Stomach (tissue), 8 donors: ENCODE measurements at regions not wholly inside any gene's neighbourhood (a gene's known extent, or its start where the extent isn't known, plus 50 kb on each side); places are given as distances from the start of the nearest gene placed in this dataset.

Source experiments
- DNase-seq, 2 donors: peaks; one replicate each; pipeline versions ENCODE4 v3.0.0 to v3.0.0-alpha.2; 2013 to 2019
- H3K27ac ChIP-seq, 5 donors: fragments of 200-600 bp in 4 of 5; sonication (generic) in 4 of 5; one replicate each; pipeline ENCODE4 v1.5.1; 2013 to 2019; ENCODE audit warnings: mild to moderate bottlenecking in 1 of 5, moderate library complexity in 1 of 5
- H3K27me3 ChIP-seq, 3 donors: fragments of 200-600 bp; sonication (generic); one replicate each; pipeline ENCODE4 v1.5.1; 2017 to 2019; ENCODE audit warnings: mixed run types in 1 of 3
- H3K36me3 ChIP-seq, 4 donors: fragments of 200-600 bp; sonication (generic); 1 replicate in 3 of 4; 2 replicates in 1 of 4; pipeline ENCODE4 v1.5.1; 2016 to 2019
- H3K4me1 ChIP-seq, 4 donors: fragments of 200-600 bp; sonication (generic); one replicate each; pipeline ENCODE4 v1.5.1; 2016 to 2019
- H3K4me3 ChIP-seq, 4 donors: fragments of 200-600 bp; sonication (generic) in 3 of 4; one replicate each; pipeline ENCODE4 v1.5.1; 2016 to 2019; ENCODE audit warnings: mild to moderate bottlenecking in 1 of 4
- H3K9me3 ChIP-seq, 4 donors: fragments of 200-600 bp; sonication (generic); one replicate each; pipeline ENCODE4 v1.5.1; 2016 to 2019
- CTCF ChIP-seq, 7 experiments: fragments of 450-650 bp in 4 of 7; fragments of 200-600 bp in 3 of 7; sonication (generic) in 3 of 7; IDR thresholded peaks; one replicate each; pipeline ENCODE4 v1.5.1; 2016 to 2019; ENCODE audit warnings: antibody characterized with exemption in 7 of 7, control low read depth in 2 of 7, mild to moderate bottlenecking in 1 of 7
- EP300 ChIP-seq: sonication (generic); formaldehyde crosslinking; IDR thresholded peaks from one replicate; pipeline ENCODE4 v1.6.1; 2017; ENCODE audit warnings: antibody characterized with exemption
- POLR2A ChIP-seq, 4 donors: fragments of 450-650 bp; IDR thresholded peaks; one replicate each; pipeline ENCODE4 v1.6.1; 2016; ENCODE audit warnings: antibody characterized with exemption in 4 of 4, control low read depth in 2 of 4, mild to moderate bottlenecking in 1 of 4, moderate library complexity in 1 of 4
- POLR2AphosphoS5 ChIP-seq, 3 donors: sonication (generic); formaldehyde crosslinking; IDR thresholded peaks; one replicate each; pipeline ENCODE4 v1.6.1; 2016; ENCODE audit warnings: antibody characterized with exemption in 3 of 3
- WGBS, 5 donors: extraction: QIAGEN DNeasy Blood & Tissue Kit in 3 of 5; methylation state at CpG; one replicate each; pipeline versions ENCODE4 v1.1.5 to v1.1.7; 2013 to 2018; 5-methylcytosine and 5-hydroxymethylcytosine counted together
- intact Hi-C: fragments of 100-400 bp; cut with DNase I; formaldehyde crosslinking; loops from one replicate; pipeline ENCODE4 v1.15.1; 2023; ENCODE audit warnings: low total_unique reads
- donor health status: healthy with polysubstance abuse.
- donor health status: Bipolar disorder and iron deficiency.
- donor health status: healthy.

GRCh38 chr14:49220492-49220891, 365.7 kb downstream of the RPS29 start:
- H3K36me3 ChIP-seq, result no peaks in the 10 kb centered on the region
- DNase-seq, result peak in 1 of 2 donors; percentile 17
- no peak overlapping the region for H3K27ac ChIP-seq
- no peak overlapping the region for H3K4me3 ChIP-seq
- 73 to 91% (median 78%) methylated on average over 3 of the region's 3 CpGs for WGBS, 5 donors
- intact Hi-C loops, result no loop called here
- TF ChIP-seq EP300 (no peak), POLR2A (IDR thresholded peaks at IDR 0.05) (no peak), CTCF (IDR thresholded peaks at IDR 0.05) (no peak), POLR2AphosphoS5 (IDR thresholded peaks at IDR 0.05) (no peak)
- no peaks in the 10 kb centered on the region for H3K4me1 ChIP-seq
- H3K27me3 ChIP-seq, result no peaks in the 10 kb centered on the region
- no peaks in the 10 kb centered on the region for H3K9me3 ChIP-seq

DNA sequence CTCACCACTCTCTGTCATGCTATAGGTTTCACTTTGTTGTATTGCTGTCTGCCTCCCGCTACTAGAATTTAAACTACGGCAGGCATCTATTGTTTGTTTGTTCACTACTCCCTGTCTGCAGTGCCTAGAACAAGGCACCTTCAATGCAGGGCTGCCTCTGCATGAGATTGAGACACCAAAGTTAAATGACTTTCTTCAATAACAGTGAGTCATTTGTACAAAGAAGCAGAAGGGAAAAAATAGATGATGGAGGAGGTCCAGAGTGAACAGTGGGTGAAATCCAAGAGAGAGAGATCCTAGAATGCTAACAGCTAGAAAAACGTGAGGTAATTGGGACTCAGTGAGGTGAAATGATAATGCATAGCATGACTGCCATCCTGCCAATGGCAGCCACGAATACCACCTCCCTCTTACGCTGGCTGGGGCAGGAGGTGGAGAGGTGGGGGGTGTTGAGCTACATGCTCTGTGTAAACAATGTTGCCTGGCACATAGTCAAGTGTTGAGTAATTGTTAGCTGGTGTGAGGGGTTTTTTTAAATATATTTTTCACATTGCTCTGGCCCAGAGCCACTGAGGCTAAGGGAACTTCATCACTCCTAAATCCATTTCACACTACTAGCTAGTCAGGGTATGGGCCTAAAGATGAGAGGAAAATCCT, 367.6 kb downstream of the RPS29 start:
- Histone ChIP-seq H3K36me3 (no peaks in the 10 kb centered on the region), H3K27ac (no peak overlapping the region), H3K4me1 (no peaks in the 10 kb centered on the region), H3K9me3 (no peaks in the 10 kb centered on the region), H3K27me3 (no peaks in the 10 kb centered on the region), H3K4me3 (no peak overlapping the region)
- TF ChIP-seq EP300 (no peak), POLR2A (IDR thresholded peaks at IDR 0.05) (no peak), CTCF (IDR thresholded peaks at IDR 0.05) (no peak), POLR2AphosphoS5 (IDR thresholded peaks at IDR 0.05) (no peak)
- intact Hi-C loops, result no loop called here
- peak in 1 of 2 donors; percentile 49 for DNase-seq
- WGBS, 5 donors, result 41 to 58% (median 51%) methylated on average over 5 of the region's 5 CpGs

DNA sequence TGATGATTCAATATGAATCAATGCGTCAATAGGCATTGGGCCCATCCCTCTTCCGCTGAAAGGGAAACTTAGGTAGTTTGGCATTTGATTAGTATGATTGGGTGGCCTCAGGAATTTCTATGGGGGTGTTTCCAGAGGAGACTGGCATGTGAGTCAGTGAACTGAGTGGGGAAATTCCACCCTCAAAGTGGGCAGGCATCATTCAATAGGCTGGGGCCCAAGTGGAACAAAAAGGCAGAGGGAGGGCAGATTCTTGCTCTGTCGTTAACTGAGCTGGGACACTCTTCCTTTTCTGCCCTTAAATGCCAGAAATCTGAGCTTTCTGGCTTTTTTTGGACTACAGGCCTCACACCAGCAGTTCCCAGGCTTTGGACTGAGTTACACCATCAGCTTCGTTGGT, 373.5 kb downstream of the RPS29 start:
- Histone ChIP-seq H3K27me3 (no peaks in the 10 kb centered on the region), H3K4me3 (no peak overlapping the region), H3K36me3 (no peaks in the 10 kb centered on the region), H3K27ac (no peak overlapping the region), H3K4me1 (no peaks in the 10 kb centered on the region), H3K9me3 (no peaks in the 10 kb centered on the region)
- WGBS, 5 donors, result 74 to 88% (median 81%) methylated on average over 4 of the region's 4 CpGs
- DNase-seq, result no peak
- intact Hi-C loops, result no loop called here
- no peak for TF ChIP-seq POLR2A (IDR thresholded peaks at IDR 0.05)
- no peak for TF ChIP-seq CTCF (IDR thresholded peaks at IDR 0.05)
- no peak for TF ChIP-seq EP300
- no peak for TF ChIP-seq POLR2AphosphoS5 (IDR thresholded peaks at IDR 0.05)

DNA sequence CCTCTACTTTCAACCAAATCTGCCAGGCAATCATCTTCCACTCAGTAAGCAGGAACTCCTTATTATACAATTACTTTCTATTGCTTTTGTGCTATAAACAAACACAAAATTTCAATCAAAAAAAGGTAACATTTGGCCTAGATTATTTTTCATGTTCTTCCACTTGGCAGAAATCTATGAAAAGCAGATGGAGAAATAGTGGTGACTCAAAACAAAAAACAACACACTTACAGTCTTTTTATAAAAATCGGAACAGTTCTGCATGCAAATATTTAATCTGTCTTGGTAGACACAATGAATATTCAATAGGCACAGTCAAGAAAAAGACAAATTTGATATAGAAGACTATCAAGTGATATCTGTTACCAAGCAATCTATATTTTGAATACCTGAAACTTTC, 376.8 kb downstream of the RPS29 start:
- no peaks in the 10 kb centered on the region for H3K36me3 ChIP-seq
- no peak for DNase-seq
- H3K27ac ChIP-seq, result no peak overlapping the region
- intact Hi-C loops, result no loop called here
- H3K9me3 ChIP-seq, result no peaks in the 10 kb centered on the region
- no peaks in the 10 kb centered on the region for H3K4me1 ChIP-seq
- 54 to 76% (median 64%) methylated on average over 1 of the region's 1 CpG for WGBS, 5 donors
- no peaks in the 10 kb centered on the region for H3K27me3 ChIP-seq
- H3K4me3 ChIP-seq, result no peak overlapping the region
- TF ChIP-seq EP300 (no peak), POLR2A (IDR thresholded peaks at IDR 0.05) (no peak), CTCF (IDR thresholded peaks at IDR 0.05) (no peak), POLR2AphosphoS5 (IDR thresholded peaks at IDR 0.05) (no peak)
